ENCODE measurements at regions not wholly inside any gene's neighbourhood (a gene's known extent, or its start where the extent isn't known, plus 50 kb on each side); places are given as distances from the start of the nearest gene placed in this dataset.

- DNase-seq: no peak
These were observed 390.4 kb downstream of the SUCLA2 start for GRCh38 chr13:47610687-47611086.

- DNase-seq: no peak
These were observed 397.7 kb downstream of the SUCLA2 start for GRCh38 chr13:47603365-47603764.

- DNase-seq: no peak
These were observed 402.6 kb downstream of the SUCLA2 start for GRCh38 chr13:47598340-47598911.

GRCh38 chr13:47594833-47595232, 406.2 kb downstream of the SUCLA2 start:
- no peak for DNase-seq

- DNase-seq: no peak
These were observed 408.8 kb downstream of the SUCLA2 start for GRCh38 chr13:47592256-47592655.

GRCh38 chr13:47588676-47589075, 412.4 kb downstream of the SUCLA2 start:
- DNase-seq: no peak

- DNase-seq: no peak
These were observed 428.7 kb downstream of the SUCLA2 start for GRCh38 chr13:47572375-47572774.

GRCh38 chr13:47564041-47564440, 437.0 kb downstream of the SUCLA2 start:
- DNase-seq: no peak

- DNase-seq: no peak
These were observed 444.4 kb downstream of the SUCLA2 start for GRCh38 chr13:47556703-47557102.

- DNase-seq: no peak
These were observed 445.8 kb downstream of the SUCLA2 start for GRCh38 chr13:47555235-47555634.

- DNase-seq: no peak
These were observed 447.6 kb downstream of the SUCLA2 start for GRCh38 chr13:47553329-47553977.

- DNase-seq: no peak
These were observed 451.8 kb downstream of the SUCLA2 start for GRCh38 chr13:47549219-47549752.

GRCh38 chr13:47548294-47548840, 452.7 kb downstream of the SUCLA2 start:
- DNase-seq: no peak

- DNase-seq: no peak
These were observed 454.5 kb downstream of the SUCLA2 start for GRCh38 chr13:47546391-47547225.

- DNase-seq: no peak
These were observed 455.7 kb downstream of the SUCLA2 start for GRCh38 chr13:47545201-47546024.

- no peak for DNase-seq
These were observed 461.8 kb downstream of the SUCLA2 start for GRCh38 chr13:47539317-47539716.

- DNase-seq: no peak
These were observed 477.3 kb downstream of the SUCLA2 start for GRCh38 chr13:47523771-47524170.

GRCh38 chr13:47521890-47522487, 479.1 kb downstream of the SUCLA2 start:
- no peak for DNase-seq

GRCh38 chr13:47519626-47520025, 481.4 kb downstream of the SUCLA2 start:
- no peak for DNase-seq

- no peak for DNase-seq
These were observed 482.5 kb downstream of the SUCLA2 start for GRCh38 chr13:47518530-47518929.

GRCh38 chr13:47511647-47512046, 489.4 kb downstream of the SUCLA2 start:
- DNase-seq: no peak

Measured in SIG-M5 (cell line).